Mesenchymal stem cell (in vitro differentiated cells and primary cell): ENCODE measurements at regions not wholly inside any gene's neighbourhood (a gene's known extent, or its start where the extent isn't known, plus 50 kb on each side); places are given as distances from the start of the nearest gene placed in this dataset.

ENCODE experiments used
- DNase-seq: peaks from one replicate; pipeline ENCODE4 v3.0.0-alpha.2; 2013
- H2AFZ ChIP-seq: one replicate; pipeline ENCODE4 v1.6.1; 2013; ENCODE audit warnings: low read depth, mild to moderate bottlenecking, control low read depth, inconsistent platforms, low read length, moderate library complexity
- H2AK5ac ChIP-seq: 2 replicates; pipeline ENCODE4 v1.6.1; 2013; ENCODE audit warnings: low read length, moderate library complexity, mild to moderate bottlenecking, inconsistent platforms; ENCODE audit not compliant: severe bottlenecking
- H2BK120ac ChIP-seq: one replicate; pipeline ENCODE4 v1.6.1; 2013; ENCODE audit warnings: low read depth, mild to moderate bottlenecking, inconsistent platforms, low read length, moderate library complexity
- H2BK12ac ChIP-seq, 2 experiments: one replicate each; pipeline ENCODE4 v1.6.1; 2013; ENCODE audit warnings: inconsistent platforms in 2 of 2, low read length in 2 of 2, mild to moderate bottlenecking in 2 of 2, moderate library complexity in 2 of 2, control low read depth in 1 of 2
- H2BK15ac ChIP-seq: one replicate; pipeline ENCODE4 v1.6.1; 2013; ENCODE audit warnings: mild to moderate bottlenecking, low read depth, inconsistent platforms; ENCODE audit not compliant: poor library complexity, severe bottlenecking
- H2BK5ac ChIP-seq: 2 replicates; pipeline ENCODE4 v1.6.1; 2013; ENCODE audit warnings: low read depth, mild to moderate bottlenecking, low read length, control low read depth, inconsistent platforms; ENCODE audit not compliant: poor library complexity, severe bottlenecking
- H3K14ac ChIP-seq, 2 experiments: one replicate each; pipeline ENCODE4 v1.6.1; 2013; ENCODE audit warnings: inconsistent platforms in 2 of 2, low read length in 2 of 2, control low read depth in 1 of 2, mild to moderate bottlenecking in 1 of 2, moderate library complexity in 1 of 2
- H3K18ac ChIP-seq, 2 experiments: one replicate each; pipeline ENCODE4 v1.6.1; 2013; ENCODE audit warnings: inconsistent platforms in 2 of 2, low read length in 2 of 2, control low read depth in 1 of 2, low read depth in 1 of 2, mild to moderate bottlenecking in 1 of 2
- H3K23ac ChIP-seq, 2 experiments: one replicate each; pipeline ENCODE4 v1.6.1; 2013; ENCODE audit warnings: inconsistent platforms in 2 of 2, low read length in 2 of 2, mild to moderate bottlenecking in 2 of 2, moderate library complexity in 2 of 2, control low read depth in 1 of 2
- H3K27ac ChIP-seq: 2 replicates; pipeline ENCODE4 v1.5.1; 2013; ENCODE audit warnings: mild to moderate bottlenecking, moderate library complexity, low read length, control low read depth, inconsistent platforms; ENCODE audit not compliant: poor library complexity, severe bottlenecking
- H3K27me3 ChIP-seq, 2 experiments: 2 replicates each; pipeline versions ENCODE4 v1.6.1 to v1.7.0; 2013; ENCODE audit warnings: low read length in 2 of 2, mild to moderate bottlenecking in 2 of 2, moderate library complexity in 2 of 2, control low read depth in 1 of 2, inconsistent platforms in 1 of 2; ENCODE audit not compliant: control insufficient read depth in 1 of 2, insufficient read depth in 1 of 2
- H3K36me3 ChIP-seq, 2 experiments: 2 replicates each; pipeline versions ENCODE4 v1.6.1 to v1.7.0; 2013; ENCODE audit warnings: low read length in 2 of 2, control low read depth in 1 of 2, inconsistent platforms in 1 of 2, low read depth in 1 of 2, mild to moderate bottlenecking in 1 of 2; ENCODE audit not compliant: insufficient read depth in 2 of 2, control insufficient read depth in 1 of 2
- H3K4ac ChIP-seq, 2 experiments: one replicate each; pipeline ENCODE4 v1.6.1; 2013; ENCODE audit warnings: inconsistent platforms in 2 of 2, low read length in 2 of 2, mild to moderate bottlenecking in 2 of 2, moderate library complexity in 2 of 2, control low read depth in 1 of 2, low read depth in 1 of 2
- H3K4me1 ChIP-seq: 2 replicates; pipeline ENCODE4 v1.6.1; 2013; ENCODE audit warnings: low read depth, low read length, control low read depth; ENCODE audit not compliant: control insufficient read depth, insufficient read depth
- H3K4me2 ChIP-seq: 2 replicates; pipeline ENCODE4 v1.6.1; 2013; ENCODE audit warnings: low read length, mild to moderate bottlenecking, inconsistent platforms; ENCODE audit not compliant: poor library complexity, severe bottlenecking
- H3K4me3 ChIP-seq, 2 experiments: 2 replicates each; pipeline versions ENCODE4 v1.5.1 to v1.7.0; 2013; ENCODE audit warnings: low read length in 2 of 2, mild to moderate bottlenecking in 2 of 2, control low read depth in 1 of 2, low read depth in 1 of 2; ENCODE audit not compliant: insufficient read depth in 1 of 2
- H3K79me1 ChIP-seq: replicated peaks from 2 replicates; pipeline ENCODE4 v1.6.1; 2013; ENCODE audit warnings: mild to moderate bottlenecking, control low read depth, low read length, inconsistent platforms; ENCODE audit not compliant: poor library complexity, severe bottlenecking
- H3K9ac ChIP-seq: 2 replicates; pipeline ENCODE4 v1.7.0; 2013; ENCODE audit warnings: mild to moderate bottlenecking, low read length, moderate library complexity
- H3K9me3 ChIP-seq: 2 replicates; pipeline ENCODE4 v1.7.0; 2013; ENCODE audit warnings: mild to moderate bottlenecking, low read length; ENCODE audit not compliant: control insufficient read depth
- H4K8ac ChIP-seq: one replicate; pipeline ENCODE4 v1.6.1; 2013; ENCODE audit warnings: inconsistent platforms, mild to moderate bottlenecking, low read length, moderate library complexity
- H4K91ac ChIP-seq: one replicate; pipeline ENCODE4 v1.6.1; 2013; ENCODE audit warnings: mild to moderate bottlenecking, low read length, inconsistent platforms
- WGBS: methylation state at CpG from one replicate; pipeline ENCODE4 v1.1.7; 2013; ENCODE audit warnings: mixed read lengths; 5-methylcytosine and 5-hydroxymethylcytosine counted together

DNA sequence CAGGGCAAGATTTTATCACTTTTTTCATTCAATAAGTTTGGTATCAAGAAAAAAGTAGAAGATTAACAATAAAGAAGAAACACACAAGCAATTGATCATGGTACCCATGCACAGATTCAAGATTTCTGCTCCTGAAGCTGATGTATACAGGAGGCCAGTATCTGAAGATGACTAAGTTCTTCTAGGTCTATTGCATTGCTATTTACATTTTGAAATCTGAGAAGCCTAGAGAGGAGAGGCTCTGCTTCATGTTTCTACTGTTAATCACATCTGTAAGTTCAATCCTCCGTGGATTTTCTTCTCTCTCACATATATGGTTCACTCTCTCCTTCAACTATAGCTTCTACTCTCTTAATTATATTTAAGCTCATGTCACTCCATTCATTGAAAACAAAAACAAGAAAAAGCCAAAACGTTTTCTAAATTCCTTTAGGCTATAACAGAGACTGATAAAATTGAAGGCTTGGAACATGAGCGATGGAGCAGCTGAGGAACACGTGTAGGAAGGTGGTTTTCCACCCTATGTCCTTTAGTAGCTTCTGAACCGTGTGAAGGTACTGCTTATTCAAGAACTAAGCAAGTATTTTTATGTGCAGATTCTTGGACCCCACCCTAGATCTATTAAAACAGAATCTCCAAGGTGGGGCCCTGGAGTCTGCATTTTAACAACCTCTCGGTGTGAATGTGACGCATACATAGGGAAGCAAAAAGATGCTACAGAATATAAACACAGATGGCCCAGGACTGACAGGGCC, 198.2 kb downstream of the EFNB2 start:
- peaks cover 44% of the 10 kb centered on the region for H3K9me3 ChIP-seq
- 85% methylated on average over 6 of the region's 7 CpGs for WGBS
- no peak overlapping the region for H3K14ac ChIP-seq
- no peak for DNase-seq
- H3K9ac ChIP-seq, result no peak overlapping the region
- H2AK5ac ChIP-seq, result no peak overlapping the region
- H3K4me2 ChIP-seq, result no peak overlapping the region
- no peak overlapping the region for H3K4ac ChIP-seq
- no peak overlapping the region for H3K18ac ChIP-seq
- H3K27me3 ChIP-seq, result no peaks in the 10 kb centered on the region
- H2AFZ ChIP-seq, result no peak overlapping the region
- no peak overlapping the region for H3K27ac ChIP-seq
- H3K79me1 ChIP-seq, result no peaks in the 10 kb centered on the region
- no peak overlapping the region for H2BK120ac ChIP-seq
- no peak overlapping the region for H2BK12ac ChIP-seq
- no peak overlapping the region for H3K4me3 ChIP-seq
- H2BK15ac ChIP-seq, result no peak overlapping the region
- no peaks in the 10 kb centered on the region for H3K36me3 ChIP-seq
- no peak overlapping the region for H2BK5ac ChIP-seq
- H3K23ac ChIP-seq, result no peak overlapping the region
- no peak overlapping the region for H4K91ac ChIP-seq
- peaks cover 2% of the 10 kb centered on the region for H3K4me1 ChIP-seq
- H4K8ac ChIP-seq, result no peak overlapping the region

GRCh38 chr13:106336668-106337067, 198.8 kb downstream of the EFNB2 start:
- Histone ChIP-seq H3K27me3 (peaks cover 0 to 2% of the 10 kb centered on the region in 2 experiments), H2BK12ac (no peak overlapping the region), H3K79me1 (no peaks in the 10 kb centered on the region), H3K27ac (no peak overlapping the region), H2BK120ac (no peak overlapping the region), H3K18ac (no peak overlapping the region), H3K36me3 (no peaks in the 10 kb centered on the region), H4K8ac (no peak overlapping the region), H3K4ac (no peak overlapping the region), H3K9ac (no peak overlapping the region), H3K4me1 (peaks cover 3% of the 10 kb centered on the region), H4K91ac (no peak overlapping the region), H2BK15ac (no peak overlapping the region), H3K23ac (no peak overlapping the region), H2BK5ac (no peak overlapping the region), H3K4me3 (no peak overlapping the region), H3K4me2 (no peak overlapping the region), H2AFZ (no peak overlapping the region), H2AK5ac (no peak overlapping the region), H3K14ac (no peak overlapping the region), H3K9me3 (peaks cover 41% of the 10 kb centered on the region)
- 98% methylated on average over 5 of the region's 7 CpGs for WGBS
- DNase-seq, result no peak

GRCh38 chr13:106332621-106333020, 202.8 kb downstream of the EFNB2 start:
- Histone ChIP-seq H3K79me1 (no peaks in the 10 kb centered on the region), H2AFZ (no peak overlapping the region), H2BK120ac (no peak overlapping the region), H3K4me1 (peaks cover 4% of the 10 kb centered on the region), H4K8ac (no peak overlapping the region), H4K91ac (no peak overlapping the region), H2BK15ac (no peak overlapping the region), H3K9ac (no peak overlapping the region), H3K9me3 (peaks cover 6% of the 10 kb centered on the region), H3K27ac (no peak overlapping the region), H2AK5ac (no peak overlapping the region), H2BK5ac (no peak overlapping the region), H3K27me3 (peaks cover 0 to 2% of the 10 kb centered on the region in 2 experiments), H3K18ac (no peak overlapping the region), H3K14ac (no peak overlapping the region), H3K36me3 (no peaks in the 10 kb centered on the region), H3K4me3 (no peak overlapping the region), H3K4me2 (no peak overlapping the region), H3K23ac (no peak overlapping the region), H3K4ac (no peak overlapping the region), H2BK12ac (no peak overlapping the region)
- DNase-seq, result no peak
- 84% methylated on average over 4 of the region's 4 CpGs for WGBS

GRCh38 chr13:106331116-106331515, 204.3 kb downstream of the EFNB2 start:
- Histone ChIP-seq H2BK5ac (no peak overlapping the region), H3K4me3 (no peak overlapping the region), H3K4me2 (no peak overlapping the region), H3K27ac (no peak overlapping the region), H4K8ac (no peak overlapping the region), H2BK15ac (no peak overlapping the region), H3K4me1 (peaks cover 4% of the 10 kb centered on the region), H4K91ac (no peak overlapping the region), H3K27me3 (peaks cover 0 to 2% of the 10 kb centered on the region in 2 experiments), H3K9me3 (no peaks in the 10 kb centered on the region), H3K14ac (no peak overlapping the region), H3K4ac (no peak overlapping the region), H2AK5ac (no peak overlapping the region), H3K79me1 (no peaks in the 10 kb centered on the region), H3K18ac (no peak overlapping the region), H3K23ac (no peak overlapping the region), H3K9ac (no peak overlapping the region), H3K36me3 (no peaks in the 10 kb centered on the region), H2BK12ac (no peak overlapping the region), H2BK120ac (no peak overlapping the region), H2AFZ (no peak overlapping the region)
- 98% methylated on average over 2 of the region's 4 CpGs for WGBS
- DNase-seq, result no peak
